CD4-positive, alpha-beta T cell (primary cell): ENCODE measurements at regions not wholly inside any gene's neighbourhood (a gene's known extent, or its start where the extent isn't known, plus 50 kb on each side); places are given as distances from the start of the nearest gene placed in this dataset.

Experiments used
- ATAC-seq: fragments of 200-7000 bp; cut with Tn5 transposase; one replicate; pipeline ENCODE4 v1.10.0; 2022; ENCODE audit warnings: mild to moderate bottlenecking; ENCODE audit not compliant: poor library complexity
- CTCF ChIA-PET: fragments of 350-600 bp; sonication (Branson Sonifier 250); formaldehyde crosslinking; loops from one replicate; lab custom pipeline; 2021; ENCODE audit warnings: antibody characterized with exemption, inconsistent platforms; lab: Charles Lee
- POLR2A ChIA-PET: fragments of 350-600 bp; sonication (Branson Sonifier 250); formaldehyde crosslinking; loops from one replicate; lab custom pipeline; 2021; ENCODE audit warnings: antibody characterized with exemption, inconsistent platforms; lab: Charles Lee
- DNase-seq, 14 experiments: peaks; one replicate each; pipeline ENCODE4 v3.0.0-alpha.2; 2013 to 2020; ENCODE audit warnings: mixed read lengths in 2 of 14
- H3K27ac ChIP-seq, 2 donors: one replicate each; pipeline versions ENCODE4 v1.5.1 to v1.7.0; 2013; ENCODE audit warnings: low read length in 2 of 2, low read depth in 1 of 2, mild to moderate bottlenecking in 1 of 2
- H3K27me3 ChIP-seq, 2 experiments: 1 replicate in 1 of 2; 2 replicates in 1 of 2; pipeline versions ENCODE4 v1.6.1 to v1.7.0; 2013; ENCODE audit warnings: low read length in 2 of 2, control low read depth in 1 of 2, mild to moderate bottlenecking in 1 of 2, moderate library complexity in 1 of 2; ENCODE audit not compliant: insufficient read depth in 2 of 2, control insufficient read depth in 1 of 2
- H3K36me3 ChIP-seq: one replicate; pipeline ENCODE4 v1.6.1; 2013; ENCODE audit warnings: low read length, control low read depth; ENCODE audit not compliant: insufficient read depth
- H3K4me1 ChIP-seq: one replicate; pipeline ENCODE4 v1.6.1; 2013; ENCODE audit warnings: low read length, control low read depth; ENCODE audit not compliant: insufficient read depth
- H3K4me3 ChIP-seq: one replicate; pipeline ENCODE4 v1.5.1; 2013; ENCODE audit warnings: mild to moderate bottlenecking, low read length, moderate library complexity
- H3K9me3 ChIP-seq, 2 experiments: 1 replicate in 1 of 2; 2 replicates in 1 of 2; pipeline versions ENCODE4 v1.6.1 to v1.7.0; 2013; ENCODE audit warnings: low read length in 2 of 2, mild to moderate bottlenecking in 2 of 2, control low read depth in 1 of 2, moderate library complexity in 1 of 2; ENCODE audit not compliant: control insufficient read depth in 1 of 2, insufficient read depth in 1 of 2
- H3K27ac Mint-ChIP-seq: one replicate; pipeline ENCODE4 v1.8.0; 2020; ENCODE audit warnings: mixed read lengths
- H3K27me3 Mint-ChIP-seq: one replicate; pipeline ENCODE4 v1.8.0; 2021; ENCODE audit warnings: mixed read lengths
- H3K36me3 Mint-ChIP-seq: one replicate; pipeline ENCODE4 v1.8.0; 2021; ENCODE audit warnings: low read depth, mixed read lengths
- H3K4me1 Mint-ChIP-seq: one replicate; pipeline ENCODE4 v1.8.0; 2021; ENCODE audit warnings: low read depth, mixed read lengths
- H3K4me3 Mint-ChIP-seq: one replicate; pipeline ENCODE4 v1.8.0; 2020; ENCODE audit warnings: mild to moderate bottlenecking, mixed read lengths
- H3K9me3 Mint-ChIP-seq: one replicate; pipeline ENCODE4 v1.8.0; 2020; ENCODE audit warnings: mixed read lengths
- CTCF ChIP-seq: fragments of 200-600 bp; IDR thresholded peaks from one replicate; pipeline ENCODE4 v1.8.0; 2022; ENCODE audit warnings: antibody characterized with exemption, mild to moderate bottlenecking
- intact Hi-C, 2 experiments: fragments of 100-400 bp; cut with DNase I in 1 of 2; cut with micrococcal nuclease in 1 of 2; formaldehyde crosslinking; loops; one replicate each; pipeline versions ENCODE4 v1.15.1 to v1.9.0; 2023 to 2025; cut with DNase I, micrococcal nuclease

- Mint-ChIP-seq H3K36me3 (no peaks in the 10 kb centered on the region), H3K9me3 (no peaks in the 10 kb centered on the region), H3K27ac (no peak overlapping the region), H3K4me1 (no peaks in the 10 kb centered on the region), H3K27me3 (no peaks in the 10 kb centered on the region), H3K4me3 (no peak overlapping the region)
- ChIA-PET CTCF (no interaction called here), POLR2A (no interaction called here)
- H3K4me1 ChIP-seq = no peaks in the 10 kb centered on the region
- TF ChIP-seq CTCF = no peak
- no peaks in the 10 kb centered on the region for H3K9me3 ChIP-seq
- no peak overlapping the region for H3K4me3 ChIP-seq
- no peaks in the 10 kb centered on the region for H3K27me3 ChIP-seq
- ATAC-seq (no peak), DNase-seq (no peak)
- H3K36me3 ChIP-seq = no peaks in the 10 kb centered on the region
- intact Hi-C loops = no loop called here
- no peak overlapping the region for H3K27ac ChIP-seq
Observed at GRCh38 chr18:38009320-38009719, 443.7 kb upstream of the CELF4 start.

- CTCF ChIA-PET = interaction anchor here (1.2 kb wide), 1 partner anchor 11 kb away, joined by 3 read pairs; no protein-coding TSS in a partner anchor
- Histone ChIP-seq H3K4me1 (no peaks in the 10 kb centered on the region), H3K9me3 (no peaks in the 10 kb centered on the region), H3K27me3 (no peaks in the 10 kb centered on the region), H3K36me3 (no peaks in the 10 kb centered on the region), H3K27ac (no peak overlapping the region), H3K4me3 (no peak overlapping the region)
- H3K4me3 Mint-ChIP-seq = no peak overlapping the region
- POLR2A ChIA-PET = no interaction called here
- no peak for TF ChIP-seq CTCF
- no peak for DNase-seq
- intact Hi-C loops = no loop called here
- no peak for ATAC-seq
- no peaks in the 10 kb centered on the region for H3K4me1 Mint-ChIP-seq
- H3K27me3 Mint-ChIP-seq = no peaks in the 10 kb centered on the region
- no peak overlapping the region for H3K27ac Mint-ChIP-seq
- H3K9me3 Mint-ChIP-seq = no peaks in the 10 kb centered on the region
- no peaks in the 10 kb centered on the region for H3K36me3 Mint-ChIP-seq
Observed at GRCh38 chr18:38007676-38008330, 442.2 kb upstream of the CELF4 start.

- Histone ChIP-seq H3K9me3 (no peaks in the 10 kb centered on the region), H3K27ac (no peak overlapping the region), H3K27me3 (no peaks in the 10 kb centered on the region), H3K36me3 (no peaks in the 10 kb centered on the region), H3K4me1 (no peaks in the 10 kb centered on the region), H3K4me3 (no peak overlapping the region)
- Mint-ChIP-seq H3K36me3 (no peaks in the 10 kb centered on the region), H3K27me3 (no peaks in the 10 kb centered on the region), H3K4me1 (no peaks in the 10 kb centered on the region), H3K27ac (no peak overlapping the region), H3K4me3 (no peak overlapping the region), H3K9me3 (no peaks in the 10 kb centered on the region)
- no peak for TF ChIP-seq CTCF
- intact Hi-C loops = no loop called here
- DNase-seq (no peak), ATAC-seq (no peak)
- ChIA-PET CTCF (interaction anchor here (1.2 kb wide), 1 partner anchor 11 kb away, joined by 3 read pairs; no protein-coding TSS in a partner anchor), POLR2A (no interaction called here)
Observed at GRCh38 chr18:38007026-38007425, 441.4 kb upstream of the CELF4 start.
